Right lobe of liver (tissue), 6 donors: ENCODE measurements at regions not wholly inside any gene's neighbourhood (a gene's known extent, or its start where the extent isn't known, plus 50 kb on each side); places are given as distances from the start of the nearest gene placed in this dataset.

Experiments used
- ATAC-seq, 4 donors: fragments of 200-7000 bp; cut with Tn5 transposase; one replicate each; pipeline ENCODE4 v1.9.1; 2020; ENCODE audit warnings: mild to moderate bottlenecking in 4 of 4, moderate library complexity in 4 of 4
- DNase-seq, 3 donors: peaks; one replicate each; pipeline ENCODE4 v3.0.0-alpha.2; 2020
- H3K27ac ChIP-seq, 3 donors: fragments of 200-600 bp; one replicate each; pipeline ENCODE4 v1.8.0; 2022
- H3K27me3 ChIP-seq, 2 donors: fragments of 200-600 bp; one replicate each; pipeline ENCODE4 v1.8.0; 2022
- H3K36me3 ChIP-seq, 4 donors: fragments of 200-600 bp; sonication (generic) in 1 of 4; one replicate each; pipeline versions ENCODE4 v1.5.1 to v1.8.0; 2017 to 2022; ENCODE audit warnings: control low read depth in 1 of 4
- H3K4me1 ChIP-seq, 4 donors: fragments of 200-600 bp; sonication (generic) in 1 of 4; one replicate each; pipeline versions ENCODE4 v1.5.1 to v1.8.0; 2017 to 2022; ENCODE audit warnings: control low read depth in 1 of 4
- H3K4me3 ChIP-seq, 3 donors: fragments of 200-600 bp; one replicate each; pipeline ENCODE4 v1.8.0; 2022
- H3K9me3 ChIP-seq, 4 donors: fragments of 200-600 bp; sonication (generic) in 1 of 4; one replicate each; pipeline versions ENCODE4 v1.5.1 to v1.8.0; 2017 to 2022; ENCODE audit warnings: control low read depth in 1 of 4
- CTCF ChIP-seq, 4 donors: fragments of 200-600 bp in 3 of 4; fragments of 450-650 bp in 1 of 4; IDR thresholded peaks; one replicate each; pipeline versions ENCODE4 v1.5.1 to v1.8.0; 2016 to 2022; ENCODE audit warnings: antibody characterized with exemption in 4 of 4, mild to moderate bottlenecking in 2 of 4
- POLR2A ChIP-seq: fragments of 450-650 bp; IDR thresholded peaks from one replicate; pipeline ENCODE4 v1.6.1; 2017; ENCODE audit warnings: antibody characterized with exemption, mild to moderate bottlenecking
- WGBS: methylation state at CpG from one replicate; pipeline ENCODE4 v1.1.6; 2018; ENCODE audit warnings: low coverage, low lambda C conversion rate; ENCODE audit not compliant: insufficient coverage; ENCODE audit errors: missing lambda C conversion rate; 5-methylcytosine and 5-hydroxymethylcytosine counted together
- intact Hi-C, 2 donors: fragments of 100-400 bp; cut with DNase I; formaldehyde crosslinking; loops; one replicate each; pipeline versions ENCODE4 v1.11.2 to v1.14.1; 2022
- donor health status: DM: no; HTN: yes; CAD: no.
- donor health status: DM: no; HTN: no; CAD: no.
- donor health status: DM: no; HTN: no; CAD: no.
- donor health status: DM: no; HTN: yes; CAD: no.
- donor health status: DM: no; HTN: yes; CAD: no.

GRCh38 chr11:70025308-70025707 is 52.8 kb upstream of the ANO1 start:
- DNase-seq, result no peak
- Histone ChIP-seq H3K27ac (no peak overlapping the region), H3K27me3 (no peaks in the 10 kb centered on the region), H3K4me1 (peaks cover 0 to 24% (median 10%) of the 10 kb centered on the region in 4 donors), H3K4me3 (no peak overlapping the region), H3K9me3 (no peaks in the 10 kb centered on the region), H3K36me3 (no peaks in the 10 kb centered on the region)
- WGBS, result 94% methylated on average over 3 of the region's 3 CpGs
- TF ChIP-seq CTCF (IDR thresholded peaks at IDR 0.05), result no peak
- ATAC-seq, result no peak
- intact Hi-C loops, result no loop called here

DNA sequence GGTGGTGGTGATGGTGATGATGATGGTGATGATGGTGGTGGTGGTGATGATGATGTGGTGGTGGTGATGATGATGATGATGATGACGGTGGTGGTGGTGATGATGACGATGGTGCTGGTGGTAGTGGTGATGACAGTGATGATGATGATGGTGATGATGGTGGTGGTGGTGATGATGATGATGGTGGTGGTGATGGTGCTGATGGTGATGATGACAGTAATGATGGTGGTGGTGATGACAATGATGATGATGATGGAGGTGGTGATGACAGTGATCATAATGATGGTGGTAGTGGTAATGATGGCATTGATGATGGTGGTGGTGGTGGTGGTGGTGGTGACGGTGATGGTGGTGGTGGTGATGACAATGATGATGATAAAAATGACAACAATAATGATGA is 52.1 kb upstream of the ANO1 start:
- H3K9me3 ChIP-seq, result no peaks in the 10 kb centered on the region
- peaks cover 0 to 29% (median 12%) of the 10 kb centered on the region in 4 donors for H3K4me1 ChIP-seq
- no peak overlapping the region for H3K4me3 ChIP-seq
- TF ChIP-seq POLR2A, result no peak
- no peak for TF ChIP-seq CTCF (IDR thresholded peaks at IDR 0.05)
- intact Hi-C loops, result no loop called here
- H3K27me3 ChIP-seq, result no peaks in the 10 kb centered on the region
- H3K27ac ChIP-seq, result no peak overlapping the region
- DNase-seq, result no peak
- no peaks in the 10 kb centered on the region for H3K36me3 ChIP-seq
- no peak for ATAC-seq
- WGBS, result 69% methylated on average over 3 of the region's 3 CpGs

- H3K27ac ChIP-seq, result no peak overlapping the region
- no peak overlapping the region for H3K4me3 ChIP-seq
- DNase-seq (peak in 1 of 3 donors; percentile 27), ATAC-seq (no peak)
- no peaks in the 10 kb centered on the region for H3K9me3 ChIP-seq
- peaks cover 0 to 29% (median 12%) of the 10 kb centered on the region in 4 donors for H3K4me1 ChIP-seq
- intact Hi-C loops, result no loop called here
- no peaks in the 10 kb centered on the region for H3K36me3 ChIP-seq
- TF ChIP-seq CTCF (IDR thresholded peaks at IDR 0.05), result no peak
- 100% methylated on average over 1 of the region's 5 CpGs for WGBS
- H3K27me3 ChIP-seq, result no peaks in the 10 kb centered on the region
Measured at GRCh38 chr11:70026726-70027125, 51.4 kb upstream of the ANO1 start.

DNA sequence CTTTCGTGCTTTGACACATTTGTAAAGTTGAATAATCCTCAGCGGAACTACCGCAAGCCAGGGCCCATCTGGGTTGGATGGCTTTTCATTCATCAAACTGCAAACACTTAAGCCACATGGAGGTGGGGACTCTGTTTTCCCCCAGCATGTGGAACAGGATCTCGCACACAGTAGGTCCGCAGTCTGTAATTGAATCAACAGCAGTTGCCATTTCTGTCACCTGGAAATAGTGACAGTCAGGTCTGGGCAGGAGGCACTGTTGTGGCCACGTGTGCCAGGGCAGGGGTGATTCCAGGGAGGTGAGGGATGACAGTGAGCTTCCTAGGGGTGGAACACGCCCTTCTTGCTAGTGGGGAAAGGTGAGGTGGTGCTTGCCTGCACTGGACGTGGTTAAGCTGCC is 50.7 kb upstream of the ANO1 start:
- intact Hi-C loops, result no loop called here
- no peak overlapping the region for H3K27ac ChIP-seq
- peaks cover 0 to 29% (median 12%) of the 10 kb centered on the region in 4 donors for H3K4me1 ChIP-seq
- no peaks in the 10 kb centered on the region for H3K36me3 ChIP-seq
- ATAC-seq, result no peak
- WGBS, result 68% methylated on average over 4 of the region's 8 CpGs
- no peak for DNase-seq
- TF ChIP-seq POLR2A (no peak), CTCF (IDR thresholded peaks at IDR 0.05) (no peak)
- H3K27me3 ChIP-seq, result no peaks in the 10 kb centered on the region
- no peak overlapping the region for H3K4me3 ChIP-seq
- no peaks in the 10 kb centered on the region for H3K9me3 ChIP-seq
